GM03348 (cell line): ENCODE measurements at regions not wholly inside any gene's neighbourhood (a gene's known extent, or its start where the extent isn't known, plus 50 kb on each side); places are given as distances from the start of the nearest gene placed in this dataset.
"Not testable (repeated sequence)": the region's sequence is repeated elsewhere in the genome, so short reads cannot be mapped to it uniquely, and the experiment has no call there.

ENCODE experiments used
- DNase-seq: peaks from one replicate; pipeline ENCODE4 v3.0.0; 2012; ENCODE audit warnings: low spot score

DNA sequence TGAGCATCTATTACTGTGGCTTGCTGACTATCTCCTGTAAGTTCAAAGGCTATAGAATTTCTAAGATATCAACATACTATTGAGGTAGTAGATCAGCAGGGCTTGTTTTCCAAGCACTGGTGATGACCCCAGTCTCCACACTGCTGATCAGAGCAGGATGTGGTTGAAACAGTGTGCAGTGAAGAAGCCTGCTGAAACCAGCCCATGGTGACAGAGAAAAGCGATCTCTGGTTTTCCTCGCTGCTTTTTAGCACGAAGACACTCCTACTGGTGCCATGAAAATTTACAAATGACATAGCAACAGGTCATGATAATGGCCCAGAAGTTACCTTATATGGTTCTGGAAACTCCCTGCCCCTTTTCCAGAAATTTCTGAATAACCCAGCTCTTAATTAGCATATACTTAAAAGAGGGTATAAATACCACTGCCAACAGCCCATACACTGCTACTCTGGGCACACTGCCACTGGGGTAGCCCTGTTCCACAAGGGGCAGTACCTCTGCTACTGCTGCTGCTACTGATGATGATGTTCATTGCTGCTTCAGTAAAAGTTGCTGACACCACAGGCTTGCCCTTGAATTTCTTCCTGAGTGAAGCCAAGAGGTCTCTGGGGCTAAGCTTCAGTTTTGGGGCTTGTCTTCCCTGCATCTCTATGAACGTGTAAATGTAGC, 1689.5 kb upstream of the PCDH10 start:
- no peak for DNase-seq

DNA sequence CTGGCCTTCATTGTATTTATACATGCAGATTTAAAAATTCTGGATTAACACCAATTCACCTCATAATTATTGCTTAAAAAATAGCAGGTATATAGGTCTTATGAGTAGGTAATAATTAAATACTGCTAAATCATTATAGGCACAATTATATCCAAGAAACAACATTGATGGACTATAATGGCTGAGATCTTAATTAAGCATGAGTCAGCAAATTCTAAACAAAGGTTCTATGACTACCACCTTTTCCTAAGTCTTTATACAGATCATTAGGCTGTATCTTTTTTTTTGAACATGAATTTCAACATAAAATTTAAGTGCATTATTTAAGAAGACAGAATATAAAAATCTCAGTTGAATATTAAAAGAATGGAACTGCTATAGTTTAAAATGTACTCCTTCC, 1678.7 kb upstream of the PCDH10 start:
- no peak for DNase-seq

DNA sequence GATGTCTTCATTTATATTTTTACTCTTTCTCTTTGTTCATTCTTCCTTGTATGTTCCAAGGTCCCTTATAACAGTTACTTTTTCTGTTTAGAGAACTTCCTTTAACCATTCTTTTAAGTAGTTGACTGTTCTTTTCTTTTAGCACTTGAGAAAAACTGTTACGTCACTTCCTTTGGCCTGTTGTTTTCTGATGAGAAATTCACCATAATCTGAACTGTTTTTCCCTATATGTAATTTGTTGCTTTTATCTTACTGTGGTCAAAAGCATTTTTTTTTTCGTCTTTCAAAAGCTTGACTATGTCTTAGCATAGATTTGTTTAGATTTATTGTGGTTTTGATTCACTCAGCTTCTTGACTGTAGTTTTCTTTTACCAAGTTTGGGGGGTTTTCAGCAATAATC, 1660.3 kb upstream of the PCDH10 start:
- DNase-seq: no peak

DNA sequence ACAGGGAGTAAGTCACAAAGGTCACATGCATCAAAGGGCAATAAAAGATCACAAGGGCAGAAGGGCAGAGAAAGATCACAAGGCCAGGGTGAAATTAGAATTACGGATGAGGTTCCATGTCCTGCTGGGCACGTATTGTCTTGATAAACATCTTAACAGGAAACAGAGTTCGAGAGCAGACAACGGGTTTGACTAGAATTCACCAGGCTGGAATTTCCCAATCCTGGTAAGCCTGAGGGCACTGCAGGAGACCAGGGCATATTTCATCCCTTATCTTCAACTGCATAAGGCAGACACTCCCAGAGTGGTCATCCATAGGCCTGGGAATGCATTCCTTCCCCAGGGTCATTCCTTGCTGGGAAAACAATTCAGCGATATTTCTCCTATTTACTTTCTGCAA, 1652.9 kb upstream of the PCDH10 start:
- not testable (repeated sequence) for DNase-seq

DNA sequence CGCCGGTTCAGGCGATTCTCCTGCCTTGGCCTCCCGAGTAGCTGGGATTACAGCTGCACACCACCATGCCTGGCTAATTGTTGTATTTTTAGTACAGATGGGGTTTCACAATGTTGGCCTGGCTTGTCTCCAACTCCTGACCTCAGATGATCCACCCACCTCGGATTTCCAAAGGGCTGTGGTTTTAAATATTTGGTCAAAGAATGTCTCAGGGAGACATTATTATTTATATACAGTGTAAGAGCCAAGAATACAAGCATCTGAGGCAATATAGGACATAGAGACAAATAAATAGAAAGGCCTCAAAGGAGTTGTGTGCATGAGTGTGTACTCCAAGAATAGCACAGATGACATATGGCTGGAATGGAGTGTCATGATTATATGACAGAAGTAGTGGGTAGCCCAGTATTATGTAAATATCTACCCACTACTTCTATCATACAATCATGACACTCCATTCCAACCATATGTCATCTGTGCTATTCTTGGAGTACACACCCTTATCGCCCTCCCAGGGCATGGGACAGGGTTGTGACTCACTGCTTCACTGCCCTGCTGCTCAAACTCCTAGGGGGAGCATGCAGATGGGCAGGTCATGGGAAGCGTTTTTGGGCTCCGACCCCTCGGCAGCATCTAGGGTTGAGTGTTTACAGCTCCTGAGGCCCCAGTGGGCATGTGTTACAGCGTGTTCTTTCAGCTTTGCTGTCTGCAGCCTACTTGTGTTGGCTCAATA, 1649.8 kb upstream of the PCDH10 start:
- no peak for DNase-seq

DNA sequence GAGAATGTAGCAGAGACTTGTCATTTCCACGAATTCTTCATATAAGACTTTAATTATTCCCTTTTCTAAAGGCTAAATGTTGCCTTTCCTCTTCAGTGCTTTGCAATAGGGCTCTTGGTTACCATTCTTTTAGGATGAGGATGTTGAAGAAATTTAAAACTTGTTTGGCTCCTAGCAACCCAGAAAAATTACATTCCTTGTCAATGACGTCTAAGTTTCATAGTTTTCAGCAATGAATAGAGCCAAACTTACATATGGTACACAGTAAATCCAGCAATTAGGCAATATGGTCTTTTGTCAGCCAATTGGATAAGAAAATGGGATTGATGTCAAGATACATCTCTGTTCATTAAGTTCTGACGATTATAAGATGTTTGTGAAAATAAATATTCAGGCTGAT, 1639.6 kb upstream of the PCDH10 start:
- DNase-seq: no peak

DNA sequence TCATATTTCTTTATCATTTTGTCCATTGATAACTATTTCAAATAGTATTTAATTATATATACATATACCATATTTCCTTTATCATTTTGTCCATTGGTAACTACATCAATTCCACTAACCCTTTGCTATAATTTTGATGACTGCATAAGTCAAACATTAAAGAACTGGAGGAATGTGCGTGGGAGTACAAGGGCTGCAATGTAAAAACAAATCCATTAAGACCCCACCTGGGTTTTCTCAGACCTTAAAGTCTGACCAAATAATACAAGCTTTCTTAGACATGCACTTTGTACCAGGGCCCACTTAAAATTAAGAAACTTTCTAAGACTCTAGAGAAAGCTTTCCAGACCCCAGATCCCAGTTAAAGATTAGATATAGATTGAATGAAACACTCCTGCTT, 1622.4 kb upstream of the PCDH10 start:
- no peak for DNase-seq

DNA sequence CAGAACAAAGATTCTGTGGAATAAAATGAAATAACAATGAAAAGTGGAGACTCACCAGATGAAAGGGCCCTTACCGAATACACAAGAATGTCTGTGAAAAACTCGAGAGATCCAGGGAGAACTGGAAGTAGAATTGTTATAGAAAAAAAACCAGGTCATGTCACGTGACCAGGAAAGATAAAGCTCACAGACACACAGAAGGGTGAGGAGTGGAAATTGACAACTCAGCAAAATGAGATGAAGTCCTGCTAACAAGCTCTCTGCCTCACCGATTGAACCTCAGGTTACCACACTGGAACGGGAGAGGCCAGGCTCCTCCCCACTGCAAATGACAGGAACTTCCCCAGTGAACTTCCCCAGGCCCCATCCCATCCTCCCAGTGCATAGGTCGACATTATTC, 1618.0 kb upstream of the PCDH10 start:
- no peak for DNase-seq

DNA sequence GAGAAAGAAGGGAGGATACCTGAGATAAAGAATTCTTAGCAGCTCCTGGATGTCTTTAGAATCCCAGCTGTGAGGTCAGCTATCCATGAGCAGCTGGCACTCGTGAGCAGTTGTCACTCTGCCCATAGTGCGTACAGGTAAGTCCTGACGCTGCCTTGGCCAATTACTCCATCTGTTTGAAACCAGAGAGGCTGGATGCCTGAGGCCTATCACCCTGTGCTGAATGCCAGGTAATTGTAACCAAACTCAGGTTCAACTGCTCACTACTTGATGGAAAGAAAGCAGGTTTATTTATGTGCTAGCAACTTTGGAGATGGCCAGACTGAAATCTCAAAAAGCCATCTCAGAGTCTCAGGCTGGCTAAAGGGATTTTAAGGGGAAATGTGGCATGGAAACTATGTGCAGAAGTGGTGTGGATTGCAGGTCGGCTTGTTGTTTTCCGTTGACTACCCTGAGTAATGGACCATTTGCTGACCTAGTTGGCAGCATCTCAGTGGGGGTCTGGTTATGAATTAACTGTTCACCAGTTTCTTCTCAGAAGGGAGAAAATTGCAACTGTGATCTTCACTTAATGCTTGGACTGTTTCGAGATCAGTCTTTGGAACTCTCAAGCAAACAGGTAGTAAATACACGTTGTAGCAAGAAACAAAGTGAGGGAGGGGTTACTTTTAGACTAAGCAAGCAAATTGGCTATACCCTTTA, 1614.0 kb upstream of the PCDH10 start:
- no peak for DNase-seq

DNA sequence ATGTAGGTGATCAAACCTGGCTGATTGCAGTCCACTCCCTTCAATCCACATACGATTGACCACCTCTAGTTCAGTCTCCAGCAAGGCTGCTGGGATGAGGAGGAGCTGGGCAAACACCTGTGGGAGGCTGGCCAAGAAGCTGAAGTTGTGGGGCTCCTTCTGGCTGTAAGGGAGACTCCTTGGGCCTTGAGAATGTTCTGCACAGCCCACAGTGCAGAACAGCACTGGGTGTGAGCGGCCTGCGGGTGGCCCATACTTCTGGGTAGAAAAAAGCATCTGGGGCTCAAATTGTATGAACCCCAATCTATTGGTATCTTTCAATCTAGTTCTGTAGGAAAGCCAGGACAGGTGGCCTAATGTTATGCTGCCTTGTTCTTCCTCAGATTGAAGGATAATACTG, 1608.8 kb upstream of the PCDH10 start:
- no peak for DNase-seq

DNA sequence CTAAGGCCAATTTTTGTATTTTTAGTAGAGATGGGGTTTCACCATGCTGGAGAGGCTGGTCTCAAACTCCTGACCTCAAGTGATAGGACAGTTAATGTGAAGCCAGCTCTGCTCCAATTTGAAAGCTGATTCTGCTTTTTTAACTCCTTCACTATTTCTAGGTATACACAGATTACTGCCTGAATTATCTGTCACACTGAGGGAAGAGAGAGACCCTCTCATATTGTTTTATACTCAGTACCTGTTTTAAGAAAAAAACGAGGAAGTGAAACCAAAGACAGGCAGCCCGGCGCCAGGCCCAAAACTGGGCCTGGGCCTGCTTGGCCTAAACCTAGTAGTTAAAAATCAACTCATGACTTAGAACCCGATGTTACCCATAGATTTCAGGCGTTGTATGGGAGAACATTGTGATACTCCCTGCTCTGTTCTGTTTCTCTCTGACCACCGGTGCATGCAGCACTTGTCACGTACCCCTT, 1601.5 kb upstream of the PCDH10 start:
- DNase-seq: no peak

DNA sequence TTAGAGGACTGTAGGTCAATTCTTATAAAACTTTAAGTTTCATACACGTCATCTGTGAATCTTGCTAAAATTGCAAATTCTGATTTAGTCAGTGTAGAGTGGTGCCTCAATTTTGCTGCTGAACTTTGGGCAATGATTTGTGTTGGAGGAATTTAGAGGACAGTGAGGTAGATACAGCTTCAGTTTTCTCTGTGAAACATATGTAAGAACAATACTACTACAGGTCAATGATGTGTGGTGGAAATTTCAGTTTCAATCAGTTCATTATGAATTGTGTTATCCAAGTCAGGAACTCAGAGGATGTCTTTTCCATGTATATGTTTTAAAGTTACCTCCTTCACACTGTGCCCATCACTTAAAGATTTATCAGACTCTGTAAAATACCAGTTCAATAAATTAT, 1597.8 kb upstream of the PCDH10 start:
- no peak for DNase-seq

DNA sequence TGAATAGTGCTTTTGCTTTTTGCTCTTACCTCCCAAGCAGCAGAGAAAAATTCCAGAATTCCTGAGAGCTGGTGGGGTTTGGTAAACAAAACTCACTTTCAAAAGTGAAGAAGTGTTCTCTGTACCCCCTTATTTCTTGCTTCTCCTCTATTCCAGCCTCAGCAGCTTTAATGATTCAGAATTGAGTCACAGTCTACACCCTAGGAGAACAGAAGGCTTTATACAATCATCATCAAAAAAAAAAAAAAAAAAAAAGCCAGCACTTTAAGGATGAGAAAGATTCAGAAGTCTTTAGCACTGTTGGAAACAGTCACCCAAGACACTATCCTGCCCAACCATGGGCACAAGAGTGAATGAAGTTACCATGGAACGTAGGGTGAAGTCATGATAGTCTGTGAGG, 1583.1 kb upstream of the PCDH10 start:
- no peak for DNase-seq

DNA sequence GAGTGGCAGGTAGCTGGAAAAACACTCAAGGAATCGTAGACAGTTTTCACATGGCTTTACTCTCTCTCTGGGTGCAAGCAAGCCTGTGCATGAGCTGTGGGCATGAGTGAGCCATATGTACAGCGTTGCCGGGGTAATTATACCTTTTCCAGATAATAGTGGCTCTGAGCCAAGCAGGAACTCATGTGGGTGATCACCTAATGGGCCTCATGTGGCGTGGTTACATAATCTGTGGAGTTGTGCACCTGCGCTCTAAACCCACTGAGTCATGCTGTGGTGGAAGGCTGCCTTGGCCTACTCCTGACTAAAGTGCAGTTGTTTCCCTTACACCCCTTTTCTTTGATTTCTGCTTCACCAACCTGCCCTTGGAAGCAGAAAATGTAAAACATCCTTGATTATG, 1564.5 kb upstream of the PCDH10 start:
- no peak for DNase-seq

DNA sequence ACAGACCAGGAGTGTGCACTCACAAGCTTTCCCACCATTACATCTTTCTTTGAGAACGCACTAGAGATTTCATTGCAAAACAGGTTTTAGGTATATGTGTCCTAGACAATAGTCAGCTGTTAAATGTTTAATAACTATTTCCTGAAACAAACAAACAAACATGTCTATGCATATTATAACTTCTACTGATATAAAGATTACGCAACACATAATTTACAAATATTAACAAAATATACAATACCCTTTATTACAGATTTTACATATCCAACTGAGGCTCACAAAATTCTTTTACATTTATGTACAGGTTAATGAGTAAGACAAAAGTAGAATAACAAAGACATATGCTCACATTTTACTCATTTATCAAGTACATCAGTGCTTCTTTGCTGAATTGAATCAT, 1554.0 kb upstream of the PCDH10 start:
- DNase-seq: no peak

DNA sequence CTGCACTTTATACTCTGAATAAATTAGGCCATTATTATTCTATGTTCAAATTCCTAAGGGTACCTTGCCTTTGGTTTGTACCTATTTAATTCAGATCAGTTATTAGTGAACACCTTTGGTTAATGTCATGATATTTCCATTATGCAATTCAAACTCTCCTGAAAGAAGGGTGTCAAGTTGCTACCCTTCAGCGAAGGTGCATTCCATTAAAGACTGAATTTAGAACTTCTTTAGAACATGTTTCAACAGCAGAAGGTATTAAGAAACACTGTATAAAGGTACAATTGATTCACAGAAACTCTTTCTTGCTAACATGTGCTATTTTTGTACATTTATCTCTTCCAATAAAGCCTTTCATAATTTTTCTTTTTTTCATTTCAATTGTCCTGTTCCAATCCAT, 1545.4 kb upstream of the PCDH10 start:
- DNase-seq: no peak

DNA sequence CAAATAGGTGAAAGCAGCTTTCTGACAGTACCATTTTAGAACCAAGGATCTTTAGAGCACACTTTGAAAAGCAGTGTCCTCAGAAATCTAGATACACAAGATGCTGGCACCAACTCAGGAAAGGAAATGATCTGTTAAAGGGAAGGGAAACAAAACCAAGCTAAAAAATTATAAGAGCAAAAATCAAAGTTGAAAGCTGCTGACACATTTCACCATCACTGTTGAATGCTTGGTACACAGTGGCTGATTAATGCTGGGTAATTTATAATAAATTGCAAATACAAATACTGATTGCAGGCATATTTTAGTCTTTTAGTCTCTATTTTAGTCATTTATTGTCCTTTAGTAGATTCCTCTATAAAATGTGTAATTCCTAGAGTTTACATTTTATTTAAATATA, 1540.1 kb upstream of the PCDH10 start:
- no peak for DNase-seq

DNA sequence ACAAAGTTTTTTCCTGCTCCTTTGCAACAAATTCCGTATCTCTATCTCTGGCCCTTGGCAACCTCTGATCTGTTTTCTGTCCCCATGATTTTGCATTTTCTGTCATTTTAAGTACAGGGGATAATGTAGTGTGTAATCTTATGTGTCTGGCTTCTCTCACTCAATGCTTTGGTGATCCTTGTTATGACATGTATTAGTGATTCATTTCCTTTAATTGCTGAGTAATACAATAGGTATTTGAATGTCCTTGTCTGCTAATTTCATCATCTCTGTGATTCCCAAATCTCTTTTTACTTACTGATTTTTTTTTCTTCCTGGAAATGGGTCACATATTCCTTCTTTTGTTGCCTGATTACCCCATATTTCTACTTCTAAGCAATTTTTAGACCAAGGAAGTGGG, 1538.6 kb upstream of the PCDH10 start:
- not testable (repeated sequence) for DNase-seq

DNA sequence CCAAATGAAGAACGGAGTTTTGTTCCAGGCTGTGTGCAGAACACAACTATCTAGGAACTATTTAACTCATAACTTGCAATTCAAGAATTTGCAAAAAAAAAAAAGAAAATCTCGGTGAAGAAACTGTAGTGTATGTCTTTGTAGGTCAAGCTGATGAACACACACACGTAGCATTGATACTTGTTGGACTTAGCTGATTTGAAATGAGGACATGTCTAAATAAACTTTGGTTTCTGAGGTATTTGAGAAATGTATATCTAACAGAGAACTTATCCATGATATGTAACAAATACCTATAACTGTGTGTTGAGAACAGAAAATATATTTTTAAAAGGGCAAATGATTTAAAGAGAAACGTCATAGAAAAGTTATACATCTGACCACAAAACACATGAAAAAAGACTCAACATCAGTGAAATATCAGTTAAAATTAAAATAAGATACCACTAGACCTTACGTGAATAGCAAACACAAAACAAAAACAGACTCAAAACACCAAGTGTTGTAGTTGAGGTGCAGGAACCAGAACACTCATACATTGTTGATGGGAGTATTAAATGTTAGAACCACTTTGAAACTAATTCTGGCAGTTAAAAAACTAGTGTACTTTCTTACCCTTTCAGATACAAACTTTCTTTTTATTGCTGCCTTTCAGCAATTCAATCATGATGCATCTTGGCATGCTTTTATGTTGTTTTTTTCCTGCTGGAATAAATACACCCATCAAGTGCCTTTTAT, 1535.8 kb upstream of the PCDH10 start:
- DNase-seq: no peak

DNA sequence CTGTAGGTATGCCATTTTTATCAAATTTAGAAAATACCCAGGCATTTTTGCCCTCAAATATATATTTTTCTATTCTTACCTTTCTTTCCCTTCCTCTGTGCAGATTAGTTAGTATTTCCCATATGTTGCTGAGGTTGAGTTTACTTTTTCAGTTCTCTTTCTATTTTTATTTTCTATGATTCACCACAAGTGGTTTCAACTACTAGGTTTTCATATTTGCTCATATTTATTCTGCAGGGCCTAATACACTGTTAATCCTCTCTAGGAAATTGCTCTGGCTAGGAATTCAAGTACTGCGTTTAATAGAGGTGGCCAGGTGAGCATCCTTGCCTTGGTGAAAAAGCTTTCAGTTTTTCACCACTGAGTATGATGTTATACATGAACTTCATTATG, 1535.3 kb upstream of the PCDH10 start:
- no peak for DNase-seq

DNA sequence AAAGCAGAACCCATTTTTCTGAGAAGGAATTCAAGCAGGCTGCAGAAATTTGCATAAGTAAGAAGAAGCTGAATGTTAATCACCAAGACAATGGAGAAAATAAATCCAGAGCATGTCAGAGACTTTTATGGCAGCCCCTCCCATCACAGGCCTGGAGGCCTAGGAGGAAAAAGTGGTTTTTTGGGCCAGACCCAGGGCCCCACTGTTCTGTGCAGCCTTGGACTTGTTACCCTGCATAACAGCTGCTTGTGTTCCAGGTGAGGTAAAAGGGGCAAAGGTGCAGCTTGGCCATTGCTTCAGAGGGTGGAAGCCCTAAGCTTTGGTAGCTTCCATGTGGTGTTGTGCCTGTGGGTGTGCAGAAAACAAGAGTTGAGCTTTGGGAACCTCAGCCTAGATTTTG, 1516.2 kb upstream of the PCDH10 start:
- DNase-seq: no peak

DNA sequence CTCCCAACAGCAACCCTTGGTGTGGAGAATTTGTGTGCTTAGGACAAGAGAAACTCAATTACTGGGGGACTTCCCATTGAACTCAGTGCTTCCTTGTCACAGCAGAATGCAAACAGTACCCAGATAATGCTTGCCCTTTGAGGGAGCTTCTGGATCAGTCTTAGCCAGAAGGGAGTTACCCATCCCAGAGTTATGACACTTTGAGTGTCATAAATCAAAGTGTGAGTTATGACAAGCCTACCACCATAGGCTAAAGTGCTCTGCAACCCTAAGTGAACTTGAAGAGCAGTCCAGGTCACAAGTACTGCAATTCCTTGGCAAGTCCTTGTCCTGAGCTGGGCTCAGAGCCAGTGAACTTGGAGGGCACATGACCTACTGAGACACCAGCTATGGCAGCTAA, 1513.9 kb upstream of the PCDH10 start:
- no peak for DNase-seq

DNA sequence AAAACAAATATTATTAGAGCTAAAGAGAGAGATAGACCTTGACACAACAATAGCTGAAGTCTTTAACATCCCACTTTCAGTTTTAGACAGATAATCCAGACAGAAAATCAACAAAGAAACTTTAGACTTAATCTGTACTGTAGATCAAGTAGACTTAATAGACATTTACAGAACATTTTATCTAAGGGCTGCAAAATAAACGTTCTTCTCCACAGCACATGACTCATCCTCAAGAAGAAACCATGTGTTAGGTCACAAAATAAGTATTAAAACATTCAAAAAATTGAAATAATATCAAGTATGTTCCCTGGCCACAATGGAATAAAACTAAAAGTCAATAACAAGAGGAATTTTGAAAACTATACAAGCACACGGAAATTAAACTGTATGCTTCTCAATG, 1510.3 kb upstream of the PCDH10 start:
- DNase-seq: no peak
